Fibroblast of lung (primary cell): ENCODE measurements at regions not wholly inside any gene's neighbourhood (a gene's known extent, or its start where the extent isn't known, plus 50 kb on each side); places are given as distances from the start of the nearest gene placed in this dataset.
A peak's percentile ranks its signal among the peaks of the same experiment; 100 is the strongest.

Experiments used
- DNase-seq, 2 donors: peaks; one replicate each; pipeline versions ENCODE4 v3.0.0 to v3.0.0-alpha.2; 2010; ENCODE audit warnings: low read depth in 2 of 2
- H2AFZ ChIP-seq: 2 replicates; pipeline ENCODE4 v1.5.1; 2012; ENCODE audit warnings: low read length, control low read depth, inconsistent platforms
- H3K27ac ChIP-seq: 2 replicates; pipeline ENCODE4 v1.5.1; 2011; ENCODE audit warnings: low read length, control low read depth; ENCODE audit not compliant: insufficient read depth
- H3K27me3 ChIP-seq: 2 replicates; pipeline ENCODE4 v1.5.1; 2011; ENCODE audit warnings: mild to moderate bottlenecking, low read length; ENCODE audit not compliant: control insufficient read depth, insufficient read depth
- H3K36me3 ChIP-seq: 2 replicates; pipeline ENCODE4 v1.5.1; 2011; ENCODE audit warnings: low read length; ENCODE audit not compliant: control insufficient read depth, insufficient read depth
- H3K4me1 ChIP-seq: 2 replicates; pipeline ENCODE4 v1.5.1; 2011; ENCODE audit warnings: low read length; ENCODE audit not compliant: control insufficient read depth, insufficient read depth; ENCODE audit errors: extremely low read depth
- H3K4me2 ChIP-seq: 2 replicates; pipeline ENCODE4 v1.5.1; 2011; ENCODE audit warnings: low read length, control low read depth; ENCODE audit not compliant: insufficient read depth; ENCODE audit errors: extremely low read depth
- H3K4me3 ChIP-seq, 4 experiments: fragments of 200-600 bp in 1 of 4; sonication (generic) in 1 of 4; replicated peaks in 1 of 4; 2 replicates each; pipeline ENCODE4 v1.5.1; 2011 to 2016; ENCODE audit warnings: low read length in 4 of 4, low read depth in 3 of 4, mild to moderate bottlenecking in 3 of 4, control low read depth in 2 of 4, inconsistent platforms in 1 of 4, mixed read lengths in 1 of 4; ENCODE audit not compliant: insufficient read depth in 1 of 4; ENCODE audit errors: control extremely low read depth in 1 of 4
- H3K79me2 ChIP-seq: 2 replicates; pipeline ENCODE4 v1.5.1; 2012; ENCODE audit warnings: mild to moderate bottlenecking, low read length, inconsistent platforms; ENCODE audit not compliant: control insufficient read depth, insufficient read depth
- H3K9ac ChIP-seq: 2 replicates; pipeline ENCODE4 v1.5.1; 2011; ENCODE audit warnings: mild to moderate bottlenecking, low read length, control low read depth; ENCODE audit not compliant: insufficient read depth
- H3K9me3 ChIP-seq: 2 replicates; pipeline ENCODE4 v1.5.1; 2012; ENCODE audit warnings: low read depth, low read length; ENCODE audit not compliant: control insufficient read depth, insufficient read depth
- H4K20me1 ChIP-seq: 2 replicates; pipeline ENCODE4 v1.5.1; 2011; ENCODE audit warnings: low read length; ENCODE audit not compliant: control insufficient read depth, insufficient read depth; ENCODE audit errors: extremely low read depth
- CTCF ChIP-seq, 2 donors: IDR thresholded peaks in 1 of 2; conservative IDR thresholded peaks in 1 of 2; 1 replicate in 1 of 2; 2 replicates in 1 of 2; pipeline ENCODE4 v1.5.1; 2011 to 2012; ENCODE audit warnings: low read length in 2 of 2, control low read depth in 1 of 2, inconsistent platforms in 1 of 2, low read depth in 1 of 2, mild to moderate bottlenecking in 1 of 2
- EZH2 ChIP-seq: IDR thresholded peaks from 2 replicates; pipeline ENCODE4 v1.5.1; 2012; ENCODE audit warnings: low read length, control low read depth, mild to moderate bottlenecking; ENCODE audit errors: missing control alignments

- Histone ChIP-seq H3K36me3 (no peaks in the 10 kb centered on the region), H3K9me3 (no peaks in the 10 kb centered on the region), H3K27ac (no peak overlapping the region), H2AFZ (no peak overlapping the region), H3K79me2 (no peaks in the 10 kb centered on the region), H3K27me3 (no peaks in the 10 kb centered on the region), H3K4me1 (no peaks in the 10 kb centered on the region), H4K20me1 (no peaks in the 10 kb centered on the region), H3K9ac (no peak overlapping the region), H3K4me2 (no peak overlapping the region), H3K4me3 (no peak overlapping the region)
- DNase-seq = no peak
- TF ChIP-seq CTCF (conservative IDR thresholded peaks at IDR 0.05 in 1 of 2, IDR thresholded peaks at IDR 0.05 in 1 of 2; ENCODE audit: low read depth in 1 of 2, low read length in 2 of 2) (no peak), EZH2 (no peak)
Measured at GRCh38 chr15:93980261-93980911, 251.0 kb upstream of the MCTP2 start.

GRCh38 chr15:93974804-93975481, 256.4 kb upstream of the MCTP2 start:
- no peak overlapping the region for H3K27ac ChIP-seq
- no peak overlapping the region for H3K9ac ChIP-seq
- no peaks in the 10 kb centered on the region for H3K79me2 ChIP-seq
- H4K20me1 ChIP-seq = no peaks in the 10 kb centered on the region
- no peaks in the 10 kb centered on the region for H3K36me3 ChIP-seq
- H3K9me3 ChIP-seq = no peaks in the 10 kb centered on the region
- TF ChIP-seq EZH2 (no peak), CTCF (conservative IDR thresholded peaks at IDR 0.05 in 1 of 2, IDR thresholded peaks at IDR 0.05 in 1 of 2; ENCODE audit: low read depth in 1 of 2, low read length in 2 of 2) (peak; percentile 4 to 10)
- H2AFZ ChIP-seq = no peak overlapping the region
- H3K4me3 ChIP-seq = no peak overlapping the region
- no peaks in the 10 kb centered on the region for H3K4me1 ChIP-seq
- H3K27me3 ChIP-seq = no peaks in the 10 kb centered on the region
- H3K4me2 ChIP-seq = no peak overlapping the region
- peak; percentile 4 to 44 for DNase-seq

- Histone ChIP-seq H3K36me3 (no peaks in the 10 kb centered on the region), H3K4me3 (no peak overlapping the region), H2AFZ (no peak overlapping the region), H4K20me1 (no peaks in the 10 kb centered on the region), H3K27ac (no peak overlapping the region), H3K79me2 (no peaks in the 10 kb centered on the region), H3K4me1 (no peaks in the 10 kb centered on the region), H3K9me3 (no peaks in the 10 kb centered on the region), H3K9ac (no peak overlapping the region), H3K27me3 (no peaks in the 10 kb centered on the region), H3K4me2 (no peak overlapping the region)
- TF ChIP-seq EZH2 (no peak), CTCF (conservative IDR thresholded peaks at IDR 0.05 in 1 of 2, IDR thresholded peaks at IDR 0.05 in 1 of 2; ENCODE audit: low read depth in 1 of 2, low read length in 2 of 2) (no peak)
- no peak for DNase-seq
Measured at GRCh38 chr15:93973287-93973686, 258.1 kb upstream of the MCTP2 start.
